Transverse colon (tissue), 3 donors: ENCODE measurements at regions not wholly inside any gene's neighbourhood (a gene's known extent, or its start where the extent isn't known, plus 50 kb on each side); places are given as distances from the start of the nearest gene placed in this dataset.

Experiments
- CTCF ChIP-seq, 5 experiments: fragments of 200-600 bp in 3 of 5; fragments of 450-650 bp in 2 of 5; sonication (generic) in 3 of 5; IDR thresholded peaks; 1 replicate in 2 of 5; 2 replicates in 3 of 5; pipeline ENCODE4 v1.5.1; 2016 to 2017; ENCODE audit warnings: antibody characterized with exemption in 5 of 5, inconsistent platforms in 3 of 5, mild to moderate bottlenecking in 2 of 5, moderate library complexity in 1 of 5
- EP300 ChIP-seq: sonication (generic); formaldehyde crosslinking; IDR thresholded peaks from one replicate; pipeline ENCODE4 v1.6.1; 2017; ENCODE audit warnings: antibody characterized with exemption, low read depth

DNA sequence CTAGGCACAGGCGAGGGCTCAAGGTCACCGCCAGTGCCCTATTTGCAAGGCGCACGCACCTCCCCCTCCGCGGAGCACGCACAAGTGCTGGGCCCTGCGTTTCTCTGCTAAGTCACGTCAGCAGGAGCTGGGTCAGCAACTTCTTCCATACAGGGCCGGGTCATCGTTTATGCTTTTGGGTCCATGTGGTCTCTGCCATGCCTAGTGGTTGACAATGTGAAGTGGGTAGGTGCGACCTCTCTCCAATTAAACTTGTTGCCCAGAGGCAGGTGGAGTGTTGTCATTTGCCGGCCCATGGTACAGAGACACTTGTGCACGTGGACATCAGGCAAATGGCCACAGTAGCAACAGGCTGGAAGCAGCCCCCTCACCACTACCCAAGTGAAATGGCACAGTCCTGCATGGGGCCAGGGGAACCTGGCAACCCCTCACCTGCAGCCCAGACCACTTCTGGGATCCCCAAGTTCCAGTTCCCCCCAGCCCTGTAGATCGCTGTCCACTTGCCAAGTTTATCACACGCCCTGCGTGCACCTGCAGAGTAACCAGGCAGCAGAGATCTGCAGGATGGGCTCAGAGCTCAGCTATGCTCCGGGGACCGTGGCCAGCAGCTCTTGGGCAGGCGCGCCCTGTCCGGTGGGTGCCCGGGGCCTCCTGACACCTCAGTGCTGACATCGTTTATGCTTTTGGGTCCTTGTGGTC is 86.1 kb upstream of the PPP2R2D start:
- TF ChIP-seq CTCF (IDR thresholded peaks at IDR 0.05): no peak
- no peak for TF ChIP-seq EP300
